Endodermal cell (in vitro differentiated cells): ENCODE measurements at regions not wholly inside any gene's neighbourhood (a gene's known extent, or its start where the extent isn't known, plus 50 kb on each side); places are given as distances from the start of the nearest gene placed in this dataset.

Experiments
- DNase-seq: peaks from one replicate; pipeline ENCODE4 v3.0.0-alpha.2; 2017
- H3K27ac ChIP-seq: 2 replicates; pipeline ENCODE4 v1.5.1; 2013; ENCODE audit warnings: mild to moderate bottlenecking, low read depth, low read length, moderate library complexity
- H3K27me3 ChIP-seq: 2 replicates; pipeline ENCODE4 v1.6.1; 2013; ENCODE audit warnings: mild to moderate bottlenecking, low read length, moderate library complexity; ENCODE audit not compliant: insufficient read depth, control insufficient read depth, poor library complexity, severe bottlenecking
- H3K36me3 ChIP-seq: 2 replicates; pipeline ENCODE4 v1.7.0; 2013; ENCODE audit warnings: mild to moderate bottlenecking, low read length, moderate library complexity; ENCODE audit not compliant: control insufficient read depth, insufficient read depth
- H3K4me1 ChIP-seq: one replicate; pipeline ENCODE4 v1.7.0; 2013; ENCODE audit warnings: low read length; ENCODE audit not compliant: control insufficient read depth, insufficient read depth
- H3K4me3 ChIP-seq: 2 replicates; pipeline ENCODE4 v1.5.1; 2013; ENCODE audit warnings: mild to moderate bottlenecking, low read length, moderate library complexity
- H3K9ac ChIP-seq: 2 replicates; pipeline ENCODE4 v1.6.1; 2013; ENCODE audit warnings: mild to moderate bottlenecking, low read length, moderate library complexity; ENCODE audit not compliant: poor library complexity, severe bottlenecking; ENCODE audit errors: extremely low read depth
- H3K9me3 ChIP-seq: 2 replicates; pipeline ENCODE4 v1.6.1; 2013; ENCODE audit warnings: mild to moderate bottlenecking, low read length, moderate library complexity; ENCODE audit not compliant: control insufficient read depth
- H3K27ac Mint-ChIP-seq: 2 replicates; pipeline ENCODE4 v1.8.0; 2020; ENCODE audit warnings: mixed read lengths
- H3K27me3 Mint-ChIP-seq: 2 replicates; pipeline ENCODE4 v1.8.0; 2021; ENCODE audit warnings: mild to moderate bottlenecking, mixed read lengths; ENCODE audit not compliant: insufficient read depth
- H3K36me3 Mint-ChIP-seq: 2 replicates; pipeline ENCODE4 v1.8.0; 2020; ENCODE audit warnings: low read depth, mixed read lengths
- H3K4me1 Mint-ChIP-seq: 2 replicates; pipeline ENCODE4 v1.8.0; 2020; ENCODE audit warnings: mixed read lengths
- H3K4me3 Mint-ChIP-seq: 2 replicates; pipeline ENCODE4 v1.8.0; 2020; ENCODE audit warnings: mild to moderate bottlenecking, moderate library complexity, mixed read lengths
- H3K9me3 Mint-ChIP-seq: 2 replicates; pipeline ENCODE4 v1.8.0; 2020; ENCODE audit warnings: mild to moderate bottlenecking, mixed read lengths
- WGBS, 2 experiments: methylation state at CpG; one replicate each; pipeline versions ENCODE4 v1.1.5 to v1.1.7; 2013; ENCODE audit warnings: missing lambda C conversion rate in 2 of 2, mixed read lengths in 1 of 2; ENCODE audit not compliant: insufficient coverage in 1 of 2, insufficient read length in 1 of 2; 5-methylcytosine and 5-hydroxymethylcytosine counted together
- TF ChIP-seq, protein P1 (sequence below): fragments of 200-600 bp; sonication (generic); conservative IDR thresholded peaks from 2 replicates; pipeline ENCODE4 v1.5.0; 2021; ENCODE audit warnings: antibody characterized with exemption, mild to moderate bottlenecking

DNA sequence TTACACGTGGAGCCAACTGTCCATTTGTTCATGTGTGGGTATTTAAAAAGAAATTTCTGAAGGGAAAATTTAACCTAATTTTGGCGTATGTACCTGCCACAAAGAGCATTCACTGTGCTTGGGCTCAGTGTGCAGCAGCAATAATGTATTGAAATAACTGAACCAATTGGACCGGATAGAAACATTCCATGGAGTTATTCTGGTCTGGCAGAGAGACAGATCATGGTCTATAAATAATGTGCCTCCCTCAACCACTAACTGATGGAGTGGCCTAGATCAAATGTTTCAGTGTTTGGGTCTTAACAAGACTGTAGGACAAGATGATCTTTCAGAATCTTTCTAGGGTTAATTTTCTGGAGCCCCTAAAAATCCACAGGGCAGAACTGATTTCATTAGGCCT, 469.7 kb downstream of the PRELID2 start:
- H3K27me3 Mint-ChIP-seq = peaks cover 17% of the 10 kb centered on the region
- no peak overlapping the region for H3K27ac Mint-ChIP-seq
- Histone ChIP-seq H3K4me3 (no peak overlapping the region), H3K4me1 (no peaks in the 10 kb centered on the region), H3K36me3 (no peaks in the 10 kb centered on the region), H3K27ac (no peak overlapping the region), H3K9me3 (no peaks in the 10 kb centered on the region), H3K9ac (no peak overlapping the region), H3K27me3 (peaks cover 17% of the 10 kb centered on the region)
- no peak overlapping the region for H3K4me3 Mint-ChIP-seq
- TF ChIP-seq, protein P1, sequence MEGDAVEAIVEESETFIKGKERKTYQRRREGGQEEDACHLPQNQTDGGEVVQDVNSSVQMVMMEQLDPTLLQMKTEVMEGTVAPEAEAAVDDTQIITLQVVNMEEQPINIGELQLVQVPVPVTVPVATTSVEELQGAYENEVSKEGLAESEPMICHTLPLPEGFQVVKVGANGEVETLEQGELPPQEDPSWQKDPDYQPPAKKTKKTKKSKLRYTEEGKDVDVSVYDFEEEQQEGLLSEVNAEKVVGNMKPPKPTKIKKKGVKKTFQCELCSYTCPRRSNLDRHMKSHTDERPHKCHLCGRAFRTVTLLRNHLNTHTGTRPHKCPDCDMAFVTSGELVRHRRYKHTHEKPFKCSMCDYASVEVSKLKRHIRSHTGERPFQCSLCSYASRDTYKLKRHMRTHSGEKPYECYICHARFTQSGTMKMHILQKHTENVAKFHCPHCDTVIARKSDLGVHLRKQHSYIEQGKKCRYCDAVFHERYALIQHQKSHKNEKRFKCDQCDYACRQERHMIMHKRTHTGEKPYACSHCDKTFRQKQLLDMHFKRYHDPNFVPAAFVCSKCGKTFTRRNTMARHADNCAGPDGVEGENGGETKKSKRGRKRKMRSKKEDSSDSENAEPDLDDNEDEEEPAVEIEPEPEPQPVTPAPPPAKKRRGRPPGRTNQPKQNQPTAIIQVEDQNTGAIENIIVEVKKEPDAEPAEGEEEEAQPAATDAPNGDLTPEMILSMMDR = no peak
- peaks cover 2% of the 10 kb centered on the region for H3K9me3 Mint-ChIP-seq
- no peak for DNase-seq
- H3K36me3 Mint-ChIP-seq = no peaks in the 10 kb centered on the region
- no peaks in the 10 kb centered on the region for H3K4me1 Mint-ChIP-seq
- 92 to 93% methylated on average over 2 to 3 of the region's 3 CpGs for WGBS, 2 experiments

DNA sequence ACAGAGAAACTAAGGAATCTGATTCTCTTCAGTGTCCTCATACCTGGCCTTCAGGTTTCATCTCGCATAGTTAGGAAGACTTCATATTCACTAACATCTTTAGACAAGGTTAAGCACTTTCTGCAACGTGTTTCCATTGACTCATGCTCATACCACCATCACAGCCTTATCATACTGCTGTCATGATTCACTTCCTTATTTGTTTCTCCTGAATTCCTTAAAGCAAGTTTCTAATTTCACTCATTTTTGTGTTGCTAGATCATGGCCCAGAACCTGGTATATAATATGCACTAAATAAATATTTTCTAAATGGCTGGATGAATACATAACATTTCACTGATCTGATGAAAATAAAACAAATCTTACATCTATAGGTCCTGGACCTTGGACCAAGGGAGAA, 472.9 kb downstream of the PRELID2 start:
- Histone ChIP-seq H3K27me3 (peaks cover 49% of the 10 kb centered on the region), H3K4me3 (no peak overlapping the region), H3K4me1 (no peaks in the 10 kb centered on the region), H3K9ac (no peak overlapping the region), H3K36me3 (no peaks in the 10 kb centered on the region), H3K9me3 (no peaks in the 10 kb centered on the region), H3K27ac (no peak overlapping the region)
- no peaks in the 10 kb centered on the region for H3K4me1 Mint-ChIP-seq
- H3K4me3 Mint-ChIP-seq = no peak overlapping the region
- 89 to 96% methylated on average over 2 of the region's 2 CpGs for WGBS, 2 experiments
- H3K36me3 Mint-ChIP-seq = no peaks in the 10 kb centered on the region
- no peaks in the 10 kb centered on the region for H3K9me3 Mint-ChIP-seq
- DNase-seq = no peak
- H3K27ac Mint-ChIP-seq = no peak overlapping the region
- H3K27me3 Mint-ChIP-seq = peaks cover 48% of the 10 kb centered on the region
- TF ChIP-seq, protein P1 = no peak

DNA sequence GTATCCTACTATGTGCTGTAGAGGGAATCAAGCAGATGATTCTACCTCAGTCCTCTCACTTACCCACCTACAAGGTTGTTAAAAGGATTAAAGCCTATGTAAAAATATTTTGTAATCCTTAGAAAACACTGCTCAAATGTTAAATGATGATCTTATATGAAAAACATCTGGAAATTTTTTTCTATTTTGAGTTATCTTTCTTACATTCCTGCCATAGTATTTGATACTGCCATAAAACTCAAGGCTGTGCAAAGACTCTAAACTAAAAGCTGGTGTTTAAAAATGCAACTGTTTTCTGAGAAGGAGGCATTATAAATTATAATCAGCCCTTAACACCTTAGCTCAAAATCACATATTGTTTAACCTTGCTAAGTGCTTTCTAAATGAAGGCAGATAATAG, 474.2 kb downstream of the PRELID2 start:
- no peaks in the 10 kb centered on the region for H3K4me1 Mint-ChIP-seq
- TF ChIP-seq, protein P1 = no peak
- no peaks in the 10 kb centered on the region for H3K9me3 Mint-ChIP-seq
- no peak overlapping the region for H3K4me3 Mint-ChIP-seq
- H3K9ac ChIP-seq = no peak overlapping the region
- peaks cover 56% of the 10 kb centered on the region for H3K27me3 Mint-ChIP-seq
- H3K27ac Mint-ChIP-seq = no peak overlapping the region
- peaks cover 62% of the 10 kb centered on the region for H3K27me3 ChIP-seq
- no peak overlapping the region for H3K27ac ChIP-seq
- H3K9me3 ChIP-seq = no peaks in the 10 kb centered on the region
- no peaks in the 10 kb centered on the region for H3K4me1 ChIP-seq
- no peaks in the 10 kb centered on the region for H3K36me3 ChIP-seq
- no peak for DNase-seq
- no peaks in the 10 kb centered on the region for H3K36me3 Mint-ChIP-seq
- no peak overlapping the region for H3K4me3 ChIP-seq
